Panc1 (cell line): ENCODE measurements at regions not wholly inside any gene's neighbourhood (a gene's known extent, or its start where the extent isn't known, plus 50 kb on each side); places are given as distances from the start of the nearest gene placed in this dataset.

Experiments used
- ATAC-seq: fragments of 200-7000 bp; cut with Tn5 transposase; 2 replicates; pipeline ENCODE4 v1.9.1; 2020; ENCODE audit warnings: mild to moderate bottlenecking, moderate library complexity
- BruUV-seq: library from RNA; stranded (reverse); fragments of 400-500 nt; replicated peaks from 2 replicates; lab custom pipeline; 2021; lab: Mats Ljungman, UMichigan
- CTCF ChIA-PET: fragments of 300-600 bp; sonication (Branson Sonifier 250); formaldehyde crosslinking; loops from one replicate; lab custom pipeline; 2022; ENCODE audit warnings: antibody characterized with exemption; lab: Charles Lee
- POLR2A ChIA-PET: fragments of 300-600 bp; sonication (Branson Sonifier 250); formaldehyde crosslinking; loops from one replicate; lab custom pipeline; 2022; ENCODE audit warnings: antibody characterized with exemption; lab: Charles Lee
- DNase-seq: peaks from one replicate; pipeline ENCODE4 v3.0.0-alpha.2; 2010; ENCODE audit warnings: low read depth, low spot score
- H3K27ac ChIP-seq: 2 replicates; pipeline ENCODE4 v1.5.1; 2011; ENCODE audit warnings: mild to moderate bottlenecking, low read length, inconsistent platforms
- H3K27me3 ChIP-seq: fragments of 200-500 bp; sonication (Bioruptor generic); 2 replicates; pipeline ENCODE4 v1.6.0; 2014; ENCODE audit warnings: low read length, inconsistent platforms; ENCODE audit not compliant: control insufficient read depth, insufficient read depth
- H3K36me3 ChIP-seq: fragments of 200-500 bp; sonication (Bioruptor generic); 2 replicates; pipeline ENCODE4 v1.5.1; 2014; ENCODE audit warnings: inconsistent platforms, mild to moderate bottlenecking, low read length, moderate library complexity; ENCODE audit not compliant: control insufficient read depth, insufficient read depth
- H3K4me1 ChIP-seq: 2 replicates; pipeline ENCODE4 v1.5.1; 2011; ENCODE audit warnings: inconsistent platforms, mild to moderate bottlenecking, low read length, moderate library complexity; ENCODE audit not compliant: control insufficient read depth, insufficient read depth
- H3K4me3 ChIP-seq, 2 experiments: 2 replicates each; pipeline ENCODE4 v1.5.1; 2011 to 2012; ENCODE audit warnings: low read depth in 2 of 2, low read length in 2 of 2, mild to moderate bottlenecking in 2 of 2, inconsistent platforms in 1 of 2, moderate library complexity in 1 of 2
- H3K9me3 ChIP-seq: fragments of 200-500 bp; sonication (Bioruptor generic); 2 replicates; pipeline ENCODE4 v1.5.1; 2014; ENCODE audit warnings: low read depth, mild to moderate bottlenecking, inconsistent platforms, low read length, moderate library complexity; ENCODE audit not compliant: control insufficient read depth, insufficient read depth
- POLR2AphosphoS5 ChIP-seq: IDR thresholded peaks from 2 replicates; pipeline ENCODE4 v1.6.1; 2012; ENCODE audit warnings: mild to moderate bottlenecking, low read depth, low read length, moderate library complexity
- SIN3A ChIP-seq: IDR thresholded peaks from 2 replicates; pipeline ENCODE4 v1.6.1; 2012; ENCODE audit warnings: low read depth, mild to moderate bottlenecking, low read length, moderate library complexity, borderline replicate concordance; ENCODE audit not compliant: insufficient read depth
- TCF7L2 ChIP-seq: IDR thresholded peaks from 2 replicates; pipeline ENCODE4 v1.6.1; 2011; ENCODE audit warnings: mild to moderate bottlenecking, low read depth, low read length, inconsistent platforms
- in situ Hi-C: cut with HindIII; loops from 2 replicates; pipeline ENCODE4 v1.10.0; 2016; ENCODE audit warnings: low sequenced_read_pairs, low pct_unique_long_range_greater_than_20kb
- intact Hi-C: fragments of 100-400 bp; cut with micrococcal nuclease; formaldehyde crosslinking; loops from one replicate; pipeline ENCODE4 v1.10.0; 2022; ENCODE audit not compliant: unreplicated experiment
- TF ChIP-seq, protein P1 (sequence below), 2 experiments: IDR thresholded peaks; 2 replicates each; pipeline ENCODE4 v1.6.1; 2011 to 2012; ENCODE audit warnings: low read depth in 2 of 2, control low read depth in 1 of 2, low read length in 1 of 2, mild to moderate bottlenecking in 1 of 2, moderate library complexity in 1 of 2; ENCODE audit not compliant: insufficient read depth in 1 of 2
- TF ChIP-seq, protein P2 (sequence below): fragments of 450-650 bp; IDR thresholded peaks from 2 replicates; pipeline ENCODE4 v1.5.1; 2017; ENCODE audit warnings: mild to moderate bottlenecking

DNA sequence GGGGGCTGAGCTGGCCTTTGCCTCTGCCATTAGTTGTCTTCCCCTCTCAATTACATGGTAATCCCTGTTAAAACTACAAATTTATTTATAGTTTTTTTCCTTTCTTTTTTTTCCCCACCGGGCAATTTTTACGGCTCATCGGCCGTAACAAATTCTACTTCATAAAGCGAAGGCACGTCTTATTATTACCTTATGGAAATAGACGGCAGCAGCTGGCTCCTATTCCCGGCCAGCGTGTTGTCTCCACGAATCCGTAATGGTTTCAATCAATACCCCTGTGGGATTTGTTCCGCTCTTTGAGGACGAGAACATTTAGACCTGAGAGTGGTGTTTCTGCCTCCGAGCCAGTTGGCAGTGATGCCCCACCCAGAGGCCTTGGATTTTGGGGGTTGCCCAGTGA, 52.4 kb upstream of the IGSF21 start:
- H3K27me3 ChIP-seq: peaks cover 11% of the 10 kb centered on the region; the same call in 1 of the 2 replicates

DNA sequence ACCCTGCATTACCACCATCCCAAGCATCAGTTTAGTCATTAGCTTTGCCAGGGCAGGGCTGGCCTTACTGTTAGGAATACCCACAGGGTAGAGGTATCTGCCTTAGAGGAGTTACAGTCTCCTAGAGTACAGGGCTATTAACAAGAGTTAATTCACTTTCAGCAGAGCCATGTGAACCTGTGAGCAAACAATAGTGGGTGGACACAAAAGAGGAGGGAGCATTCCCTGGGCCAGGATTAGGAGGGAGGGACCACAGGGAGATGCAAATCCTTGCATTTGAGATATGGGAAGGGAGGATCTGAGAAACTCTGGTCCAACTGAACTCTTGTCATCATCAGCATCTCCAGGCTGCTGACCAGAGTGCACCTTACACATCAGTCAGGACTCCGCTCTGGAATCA, 51.1 kb upstream of the IGSF21 start:
- ChIA-PET CTCF (interaction anchor here (0.5 kb wide), 1 partner anchor 582 kb away, joined by 4 read pairs; no protein-coding TSS in a partner anchor), POLR2A (no interaction called here)
- no peak for DNase-seq
- Histone ChIP-seq H3K4me3 (no peak overlapping the region), H3K9me3 (no peaks in the 10 kb centered on the region), H3K36me3 (no peaks in the 10 kb centered on the region), H3K27ac (no peak overlapping the region), H3K27me3 (peaks cover 11% of the 10 kb centered on the region; the same call in 1 of the 2 replicates), H3K4me1 (no peaks in the 10 kb centered on the region)
- no TSS peak for BruUV-seq
- no peak for TF ChIP-seq POLR2AphosphoS5
- TF ChIP-seq SIN3A: no peak
- TF ChIP-seq, protein P1, sequence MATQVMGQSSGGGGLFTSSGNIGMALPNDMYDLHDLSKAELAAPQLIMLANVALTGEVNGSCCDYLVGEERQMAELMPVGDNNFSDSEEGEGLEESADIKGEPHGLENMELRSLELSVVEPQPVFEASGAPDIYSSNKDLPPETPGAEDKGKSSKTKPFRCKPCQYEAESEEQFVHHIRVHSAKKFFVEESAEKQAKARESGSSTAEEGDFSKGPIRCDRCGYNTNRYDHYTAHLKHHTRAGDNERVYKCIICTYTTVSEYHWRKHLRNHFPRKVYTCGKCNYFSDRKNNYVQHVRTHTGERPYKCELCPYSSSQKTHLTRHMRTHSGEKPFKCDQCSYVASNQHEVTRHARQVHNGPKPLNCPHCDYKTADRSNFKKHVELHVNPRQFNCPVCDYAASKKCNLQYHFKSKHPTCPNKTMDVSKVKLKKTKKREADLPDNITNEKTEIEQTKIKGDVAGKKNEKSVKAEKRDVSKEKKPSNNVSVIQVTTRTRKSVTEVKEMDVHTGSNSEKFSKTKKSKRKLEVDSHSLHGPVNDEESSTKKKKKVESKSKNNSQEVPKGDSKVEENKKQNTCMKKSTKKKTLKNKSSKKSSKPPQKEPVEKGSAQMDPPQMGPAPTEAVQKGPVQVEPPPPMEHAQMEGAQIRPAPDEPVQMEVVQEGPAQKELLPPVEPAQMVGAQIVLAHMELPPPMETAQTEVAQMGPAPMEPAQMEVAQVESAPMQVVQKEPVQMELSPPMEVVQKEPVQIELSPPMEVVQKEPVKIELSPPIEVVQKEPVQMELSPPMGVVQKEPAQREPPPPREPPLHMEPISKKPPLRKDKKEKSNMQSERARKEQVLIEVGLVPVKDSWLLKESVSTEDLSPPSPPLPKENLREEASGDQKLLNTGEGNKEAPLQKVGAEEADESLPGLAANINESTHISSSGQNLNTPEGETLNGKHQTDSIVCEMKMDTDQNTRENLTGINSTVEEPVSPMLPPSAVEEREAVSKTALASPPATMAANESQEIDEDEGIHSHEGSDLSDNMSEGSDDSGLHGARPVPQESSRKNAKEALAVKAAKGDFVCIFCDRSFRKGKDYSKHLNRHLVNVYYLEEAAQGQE (IDR thresholded peaks at IDR 0.05; ENCODE audit: insufficient read depth in 1 of 2, low read depth in 2 of 2, low read length in 1 of 2): no peak
- TF ChIP-seq TCF7L2: no peak
- TF ChIP-seq, protein P2, sequence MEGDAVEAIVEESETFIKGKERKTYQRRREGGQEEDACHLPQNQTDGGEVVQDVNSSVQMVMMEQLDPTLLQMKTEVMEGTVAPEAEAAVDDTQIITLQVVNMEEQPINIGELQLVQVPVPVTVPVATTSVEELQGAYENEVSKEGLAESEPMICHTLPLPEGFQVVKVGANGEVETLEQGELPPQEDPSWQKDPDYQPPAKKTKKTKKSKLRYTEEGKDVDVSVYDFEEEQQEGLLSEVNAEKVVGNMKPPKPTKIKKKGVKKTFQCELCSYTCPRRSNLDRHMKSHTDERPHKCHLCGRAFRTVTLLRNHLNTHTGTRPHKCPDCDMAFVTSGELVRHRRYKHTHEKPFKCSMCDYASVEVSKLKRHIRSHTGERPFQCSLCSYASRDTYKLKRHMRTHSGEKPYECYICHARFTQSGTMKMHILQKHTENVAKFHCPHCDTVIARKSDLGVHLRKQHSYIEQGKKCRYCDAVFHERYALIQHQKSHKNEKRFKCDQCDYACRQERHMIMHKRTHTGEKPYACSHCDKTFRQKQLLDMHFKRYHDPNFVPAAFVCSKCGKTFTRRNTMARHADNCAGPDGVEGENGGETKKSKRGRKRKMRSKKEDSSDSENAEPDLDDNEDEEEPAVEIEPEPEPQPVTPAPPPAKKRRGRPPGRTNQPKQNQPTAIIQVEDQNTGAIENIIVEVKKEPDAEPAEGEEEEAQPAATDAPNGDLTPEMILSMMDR: no peak
- in situ Hi-C loops (no loop called here), intact Hi-C loops (no loop called here)
- no peak for ATAC-seq

More for the DNA sequence above, 52.4 kb upstream of the IGSF21 start:
- H3K27ac ChIP-seq: no peak overlapping the region
- ChIA-PET POLR2A (no interaction called here), CTCF (no interaction called here)
- in situ Hi-C loops: no loop called here
- ATAC-seq: no peak
- TF ChIP-seq, protein P2: no peak
- TF ChIP-seq POLR2AphosphoS5 (no peak), SIN3A (no peak)
- no peak for DNase-seq
- intact Hi-C loops: no loop called here
- no peaks in the 10 kb centered on the region for H3K9me3 ChIP-seq
- no peaks in the 10 kb centered on the region for H3K36me3 ChIP-seq
- H3K4me1 ChIP-seq: no peaks in the 10 kb centered on the region
- no peak overlapping the region for H3K4me3 ChIP-seq
- BruUV-seq: no TSS peak
